ENCODE measurements at regions not wholly inside any gene's neighbourhood (a gene's known extent, or its start where the extent isn't known, plus 50 kb on each side); places are given as distances from the start of the nearest gene placed in this dataset.

GRCh38 chr14:98694541-98694940, 577.5 kb downstream of the BCL11B start:
- TF ChIP-seq, protein P1, sequence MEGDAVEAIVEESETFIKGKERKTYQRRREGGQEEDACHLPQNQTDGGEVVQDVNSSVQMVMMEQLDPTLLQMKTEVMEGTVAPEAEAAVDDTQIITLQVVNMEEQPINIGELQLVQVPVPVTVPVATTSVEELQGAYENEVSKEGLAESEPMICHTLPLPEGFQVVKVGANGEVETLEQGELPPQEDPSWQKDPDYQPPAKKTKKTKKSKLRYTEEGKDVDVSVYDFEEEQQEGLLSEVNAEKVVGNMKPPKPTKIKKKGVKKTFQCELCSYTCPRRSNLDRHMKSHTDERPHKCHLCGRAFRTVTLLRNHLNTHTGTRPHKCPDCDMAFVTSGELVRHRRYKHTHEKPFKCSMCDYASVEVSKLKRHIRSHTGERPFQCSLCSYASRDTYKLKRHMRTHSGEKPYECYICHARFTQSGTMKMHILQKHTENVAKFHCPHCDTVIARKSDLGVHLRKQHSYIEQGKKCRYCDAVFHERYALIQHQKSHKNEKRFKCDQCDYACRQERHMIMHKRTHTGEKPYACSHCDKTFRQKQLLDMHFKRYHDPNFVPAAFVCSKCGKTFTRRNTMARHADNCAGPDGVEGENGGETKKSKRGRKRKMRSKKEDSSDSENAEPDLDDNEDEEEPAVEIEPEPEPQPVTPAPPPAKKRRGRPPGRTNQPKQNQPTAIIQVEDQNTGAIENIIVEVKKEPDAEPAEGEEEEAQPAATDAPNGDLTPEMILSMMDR (IDR thresholded peaks at IDR 0.05): no peak
- TF ChIP-seq ZFX (IDR thresholded peaks at IDR 0.05; ENCODE audit: borderline replicate concordance): no peak
